Pancreas (tissue), 10 donors: ENCODE measurements at regions not wholly inside any gene's neighbourhood (a gene's known extent, or its start where the extent isn't known, plus 50 kb on each side); places are given as distances from the start of the nearest gene placed in this dataset.

Source experiments
- ATAC-seq, 4 donors: fragments of 200-7000 bp; cut with Tn5 transposase; one replicate each; pipeline versions ENCODE4 v1.8.0 to v1.9.1; 2020; ENCODE audit warnings: mild to moderate bottlenecking in 4 of 4, moderate library complexity in 4 of 4
- DNase-seq, 6 donors: peaks; one replicate each; pipeline ENCODE4 v3.0.0-alpha.2; 2020
- FAIRE-seq: peaks from 2 replicates; lab custom pipeline; 2012; peaks lifted over from hg19 to GRCh38; lab: Jason Lieb, UNC
- H3K27ac ChIP-seq, 4 donors: fragments of 200-600 bp; sonication (generic); 1 replicate in 3 of 4; 2 replicates in 1 of 4; pipeline versions ENCODE4 v1.5.0 to v1.8.0; 2020
- H3K27me3 ChIP-seq, 4 donors: fragments of 200-600 bp; one replicate each; pipeline ENCODE4 v1.8.0; 2021
- H3K36me3 ChIP-seq, 3 donors: fragments of 200-600 bp; sonication (generic) in 1 of 3; one replicate each; pipeline versions ENCODE4 v1.5.0 to v1.8.0; 2020 to 2021
- H3K4me1 ChIP-seq, 3 donors: fragments of 200-600 bp; one replicate each; pipeline ENCODE4 v1.8.0; 2021
- H3K4me3 ChIP-seq, 4 donors: fragments of 200-600 bp; sonication (generic) in 2 of 4; one replicate each; pipeline versions ENCODE4 v1.5.0 to v1.8.0; 2020 to 2021
- H3K9me3 ChIP-seq, 4 donors: fragments of 200-600 bp; one replicate each; pipeline ENCODE4 v1.8.0; 2021
- WGBS, 2 donors: extraction: QIAGEN DNeasy Blood & Tissue Kit; methylation state at CpG; one replicate each; pipeline ENCODE4 v1.1.7; 2013; 5-methylcytosine and 5-hydroxymethylcytosine counted together
- intact Hi-C, 3 donors: fragments of 100-400 bp; cut with DNase I; formaldehyde crosslinking; loops; one replicate each; pipeline versions ENCODE4 v1.11.1 to v1.14.2; 2022
- TF ChIP-seq, protein P1 (sequence below), 4 donors: fragments of 200-600 bp; sonication (generic) in 3 of 4; IDR thresholded peaks; one replicate each; pipeline versions ENCODE4 v1.5.0 to v1.8.0; 2021; ENCODE audit warnings: antibody characterized with exemption in 4 of 4
- donor health status: healthy with polysubstance abuse.
- donor health status: DM: no; HTN: no; CAD: no; lungs with moderate emphysema.
- donor health status: DM: no; HTN: no; CAD: no.
- donor health status: control.
- donor health status: control.
- donor health status: Bipolar disorder and iron deficiency.
- donor health status: DM: yes; HTN: yes; CAD: no.
- donor health status: DM: no; HTN: no; CAD: no.
- donor health status: DM: no; HTN: no; CAD: no.
- donor health status: DM: yes; HTN: yes; CAD: no.

DNA sequence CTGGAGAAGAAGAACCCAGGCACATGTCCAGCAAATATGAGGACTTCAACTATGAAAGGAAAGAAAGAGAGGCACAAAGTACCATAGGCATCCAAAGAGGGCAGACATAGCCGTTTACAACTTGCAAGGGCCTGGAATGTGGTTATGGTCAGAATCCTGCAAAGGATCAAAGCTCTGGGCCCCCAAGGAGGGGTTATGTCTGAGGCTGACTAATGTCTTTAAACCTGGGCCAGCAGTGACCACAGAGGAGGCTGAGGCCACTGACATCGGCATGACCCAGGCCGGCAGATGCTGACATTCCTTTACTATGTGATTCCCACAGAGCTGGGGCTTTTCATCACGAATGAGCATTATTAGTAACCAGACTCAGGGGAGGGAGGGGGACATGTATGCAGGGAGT lies 861.1 kb downstream of the DHX35 start:
- H3K27me3 ChIP-seq, result no peaks in the 10 kb centered on the region
- no peak for FAIRE-seq

DNA sequence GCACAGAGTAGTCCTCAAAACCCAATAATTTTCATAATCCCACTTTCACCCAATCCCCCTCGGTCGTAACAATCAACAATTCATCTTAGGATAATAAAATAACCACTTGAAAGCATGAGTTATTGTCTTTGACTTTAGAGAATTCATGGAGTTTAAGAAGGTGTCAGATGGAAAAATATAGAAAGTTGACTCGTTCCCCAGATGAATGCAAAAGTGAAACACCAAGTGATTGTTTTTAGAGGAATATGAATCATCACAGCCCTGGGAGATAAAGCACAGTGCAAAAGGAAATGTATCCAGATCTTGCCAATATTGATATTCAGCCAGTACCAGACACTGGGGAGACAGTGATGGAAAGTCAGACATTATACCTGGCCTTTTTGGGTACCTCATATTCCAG lies 860.5 kb downstream of the DHX35 start:
- ATAC-seq (peak in 1 of 4 donors; percentile 19), DNase-seq (no peak), FAIRE-seq (no peak)
- TF ChIP-seq, protein P1, sequence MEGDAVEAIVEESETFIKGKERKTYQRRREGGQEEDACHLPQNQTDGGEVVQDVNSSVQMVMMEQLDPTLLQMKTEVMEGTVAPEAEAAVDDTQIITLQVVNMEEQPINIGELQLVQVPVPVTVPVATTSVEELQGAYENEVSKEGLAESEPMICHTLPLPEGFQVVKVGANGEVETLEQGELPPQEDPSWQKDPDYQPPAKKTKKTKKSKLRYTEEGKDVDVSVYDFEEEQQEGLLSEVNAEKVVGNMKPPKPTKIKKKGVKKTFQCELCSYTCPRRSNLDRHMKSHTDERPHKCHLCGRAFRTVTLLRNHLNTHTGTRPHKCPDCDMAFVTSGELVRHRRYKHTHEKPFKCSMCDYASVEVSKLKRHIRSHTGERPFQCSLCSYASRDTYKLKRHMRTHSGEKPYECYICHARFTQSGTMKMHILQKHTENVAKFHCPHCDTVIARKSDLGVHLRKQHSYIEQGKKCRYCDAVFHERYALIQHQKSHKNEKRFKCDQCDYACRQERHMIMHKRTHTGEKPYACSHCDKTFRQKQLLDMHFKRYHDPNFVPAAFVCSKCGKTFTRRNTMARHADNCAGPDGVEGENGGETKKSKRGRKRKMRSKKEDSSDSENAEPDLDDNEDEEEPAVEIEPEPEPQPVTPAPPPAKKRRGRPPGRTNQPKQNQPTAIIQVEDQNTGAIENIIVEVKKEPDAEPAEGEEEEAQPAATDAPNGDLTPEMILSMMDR (IDR thresholded peaks at IDR 0.05), result no peak
- no peaks in the 10 kb centered on the region for H3K9me3 ChIP-seq
- H3K4me3 ChIP-seq, result no peak overlapping the region
- intact Hi-C loops, result no loop called here
- no peaks in the 10 kb centered on the region for H3K27me3 ChIP-seq
- H3K4me1 ChIP-seq, result no peaks in the 10 kb centered on the region
- no peak overlapping the region for H3K27ac ChIP-seq
- H3K36me3 ChIP-seq, result no peaks in the 10 kb centered on the region
- WGBS, 2 donors, result 53 to 70% methylated on average over 3 of the region's 3 CpGs

More for the DNA sequence above, 861.1 kb downstream of the DHX35 start:
- whole genome bisulfite sequencing, 2 donors, result 54 to 59% methylated on average over 4 of the region's 4 CpGs
- intact Hi-C loops, result no loop called here
- Histone ChIP-seq H3K9me3 (no peaks in the 10 kb centered on the region), H3K27ac (no peak overlapping the region), H3K36me3 (no peaks in the 10 kb centered on the region), H3K4me1 (no peaks in the 10 kb centered on the region), H3K4me3 (no peak overlapping the region)
- TF ChIP-seq, protein P1 (IDR thresholded peaks at IDR 0.05), result no peak
- DNase-seq (peak in 1 of 6 donors; percentile 19), ATAC-seq (peak in 1 of 4 donors; percentile 64)

DNA sequence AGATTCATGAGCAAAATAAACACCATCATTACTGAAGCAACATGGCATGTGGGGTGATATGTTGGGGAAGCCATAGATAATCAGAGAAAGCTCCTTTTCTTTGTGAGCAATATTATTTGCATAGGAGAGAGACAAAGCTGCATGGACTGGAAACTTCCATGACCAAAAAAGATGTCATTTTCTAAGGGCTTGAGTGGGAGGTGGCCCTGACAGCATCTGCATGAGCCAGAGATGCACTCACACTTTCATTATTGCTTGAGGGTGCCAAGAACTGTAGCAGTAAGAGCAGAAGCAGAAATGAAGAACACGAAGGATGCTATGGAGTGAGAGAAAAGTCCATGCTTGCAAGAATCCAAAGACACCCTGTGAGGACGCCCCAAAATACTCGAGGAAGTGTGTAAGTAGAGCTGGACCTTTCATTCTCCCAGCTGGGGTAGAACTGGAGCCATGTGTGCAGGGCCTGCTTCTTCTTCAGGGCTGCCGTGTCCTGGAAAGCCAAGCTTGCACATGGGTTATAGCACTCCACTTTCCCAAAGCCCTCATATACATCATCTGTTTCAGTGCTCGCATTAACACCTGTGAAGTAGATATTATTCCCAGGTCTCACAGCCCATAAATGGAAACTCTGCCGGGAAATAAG lies 851.2 kb downstream of the DHX35 start:
- H3K27ac ChIP-seq, result no peak overlapping the region
- no peaks in the 10 kb centered on the region for H3K4me1 ChIP-seq
- H3K4me3 ChIP-seq, result no peak overlapping the region
- DNase-seq (no peak), FAIRE-seq (no peak), ATAC-seq (no peak)
- intact Hi-C loops, result no loop called here
- H3K36me3 ChIP-seq, result no peaks in the 10 kb centered on the region
- 53 to 54% methylated on average over 6 of the region's 6 CpGs for WGBS, 2 donors
- H3K9me3 ChIP-seq, result no peaks in the 10 kb centered on the region
- H3K27me3 ChIP-seq, result no peaks in the 10 kb centered on the region
- TF ChIP-seq, protein P1 (IDR thresholded peaks at IDR 0.05), result no peak

DNA sequence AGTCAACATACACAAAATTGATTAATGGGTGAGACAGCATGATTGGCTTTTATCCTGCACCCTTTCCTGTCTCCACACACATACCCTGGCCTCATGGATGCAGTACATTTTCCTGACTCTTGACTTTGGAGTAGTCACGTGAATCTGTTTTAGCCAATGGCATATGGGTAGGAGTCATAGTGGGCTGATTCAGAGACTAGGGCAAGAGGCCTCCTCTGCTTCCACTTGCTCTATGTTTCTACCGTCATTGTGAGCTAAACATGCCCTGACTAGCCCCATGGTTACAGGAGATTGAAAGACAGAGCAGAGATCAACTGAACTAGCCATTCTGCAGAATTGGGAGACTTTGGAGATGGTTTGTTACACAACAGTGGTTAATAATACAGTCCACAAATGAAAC lies 850.0 kb downstream of the DHX35 start:
- DNase-seq, result no peak

DNA sequence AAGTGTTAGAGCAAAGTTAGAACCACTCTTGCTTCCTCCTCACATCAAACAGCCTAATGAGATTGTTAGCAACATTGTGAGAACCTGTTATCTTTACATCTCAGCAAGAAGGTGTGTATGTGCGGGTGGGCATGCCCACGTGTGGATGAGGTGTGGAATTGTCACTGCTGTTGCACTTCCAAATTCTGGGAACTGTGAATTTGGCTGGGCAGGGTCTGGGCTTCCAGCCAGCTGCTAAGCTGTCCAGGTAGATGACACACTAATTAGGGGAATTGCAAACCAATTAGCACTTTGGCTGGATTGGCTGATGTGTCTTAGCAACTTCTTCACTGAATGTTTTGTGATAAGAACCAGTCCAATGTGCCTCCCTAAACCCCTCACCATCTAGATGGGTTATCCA lies 848.2 kb downstream of the DHX35 start:
- Histone ChIP-seq H3K9me3 (no peaks in the 10 kb centered on the region), H3K36me3 (no peaks in the 10 kb centered on the region), H3K27me3 (no peaks in the 10 kb centered on the region)

More for the DNA sequence above, 850.0 kb downstream of the DHX35 start:
- Histone ChIP-seq H3K27ac (no peak overlapping the region), H3K27me3 (no peaks in the 10 kb centered on the region), H3K4me1 (no peaks in the 10 kb centered on the region), H3K4me3 (no peak overlapping the region), H3K36me3 (no peaks in the 10 kb centered on the region), H3K9me3 (no peaks in the 10 kb centered on the region)
- TF ChIP-seq, protein P1 (IDR thresholded peaks at IDR 0.05), result no peak
- WGBS, 2 donors, result 65 to 71% methylated on average over 2 of the region's 2 CpGs
- FAIRE-seq (no peak), ATAC-seq (no peak)
- intact Hi-C loops, result no loop called here

More for the DNA sequence above, 848.2 kb downstream of the DHX35 start:
- Histone ChIP-seq H3K27ac (no peak overlapping the region), H3K4me1 (no peaks in the 10 kb centered on the region), H3K4me3 (no peak overlapping the region)
- DNase-seq (peak in 1 of 6 donors; percentile 19), FAIRE-seq (no peak), ATAC-seq (no peak)
- intact Hi-C loops, result no loop called here
- WGBS, 2 donors, result 24 to 42% methylated on average over 2 of the region's 2 CpGs
- TF ChIP-seq, protein P1 (IDR thresholded peaks at IDR 0.05), result no peak
